SU-DHL-6 (cell line): ENCODE measurements at regions not wholly inside any gene's neighbourhood (a gene's known extent, or its start where the extent isn't known, plus 50 kb on each side); places are given as distances from the start of the nearest gene placed in this dataset.

Experiments used
- H2AFZ ChIP-seq: fragments of 200-600 bp; sonication (generic); 2 replicates; pipeline ENCODE4 v1.6.1; 2014; ENCODE audit warnings: low read depth, mild to moderate bottlenecking, moderate library complexity, mixed read lengths, antibody characterized with exemption, low read length; ENCODE audit not compliant: severe bottlenecking
- H3F3A ChIP-seq: fragments of 200-600 bp; shearing (Covaris generic); 2 replicates; pipeline ENCODE4 v1.6.0; 2016; ENCODE audit warnings: antibody characterized with exemption, mild to moderate bottlenecking; ENCODE audit not compliant: insufficient read depth
- H3K27ac ChIP-seq: fragments of 200-600 bp; sonication (generic); 2 replicates; pipeline ENCODE4 v1.5.1; 2016; ENCODE audit warnings: low read depth, mild to moderate bottlenecking, low read length, moderate library complexity, mixed read lengths
- H3K27me3 ChIP-seq: fragments of 200-600 bp; sonication (generic), shearing (Covaris generic); 2 replicates; pipeline ENCODE4 v1.6.0; 2014; ENCODE audit warnings: mild to moderate bottlenecking, low read length
- H3K36me3 ChIP-seq: fragments of 200-600 bp; sonication (generic); 2 replicates; pipeline ENCODE4 v1.6.1; 2014; ENCODE audit warnings: mild to moderate bottlenecking, low read length, mixed read lengths
- H3K4me2 ChIP-seq: fragments of 300-600, 200-600 bp; shearing (Covaris generic), sonication (generic); 2 replicates; pipeline ENCODE4 v1.6.0; 2014; ENCODE audit warnings: low read length, low read depth, mild to moderate bottlenecking; ENCODE audit not compliant: poor library complexity, severe bottlenecking
- H3K4me3 ChIP-seq: fragments of 200-600 bp; sonication (generic); 2 replicates; pipeline ENCODE4 v1.5.1; 2014; ENCODE audit warnings: antibody characterized with exemption, low read length, mild to moderate bottlenecking, mixed read lengths; ENCODE audit not compliant: insufficient read depth, poor library complexity, severe bottlenecking
- H3K79me2 ChIP-seq: fragments of 200-600 bp; sonication (generic); 2 replicates; pipeline ENCODE4 v1.6.1; 2014; ENCODE audit warnings: mild to moderate bottlenecking, low read length, moderate library complexity; ENCODE audit not compliant: insufficient read depth
- H3K9ac ChIP-seq: fragments of 200-600 bp; sonication (generic); 2 replicates; pipeline ENCODE4 v1.7.0; 2014; ENCODE audit warnings: mild to moderate bottlenecking, low read length
- H3K9me2 ChIP-seq: fragments of 200-600 bp; sonication (generic); replicated peaks from 2 replicates; pipeline ENCODE4 v1.6.1; 2014; ENCODE audit warnings: low read length; ENCODE audit not compliant: insufficient read depth
- H3K9me3 ChIP-seq: fragments of 200-600 bp; sonication (generic); 2 replicates; pipeline ENCODE4 v1.6.1; 2014; ENCODE audit warnings: low read length, mixed read lengths; ENCODE audit not compliant: insufficient read depth
- H4K20me1 ChIP-seq: fragments of 200-600 bp; sonication (generic); 2 replicates; pipeline ENCODE4 v1.6.1; 2014; ENCODE audit warnings: low read depth, mild to moderate bottlenecking, antibody characterized with exemption, low read length, moderate library complexity, mixed read lengths
- EZH2phosphoT487 ChIP-seq: fragments of 200-600 bp; sonication (generic), shearing (Covaris generic); conservative IDR thresholded peaks from 2 replicates; pipeline ENCODE4 v1.6.1; 2018; ENCODE audit warnings: mild to moderate bottlenecking, antibody characterized with exemption, low read length, moderate library complexity, mixed read lengths
- TF ChIP-seq, protein P1 (sequence below): fragments of 200-600 bp; sonication (generic); IDR thresholded peaks from one replicate; pipeline ENCODE4 v1.5.1; 2017; ENCODE audit warnings: antibody characterized with exemption, mild to moderate bottlenecking, low read length, moderate library complexity; ENCODE audit not compliant: insufficient read depth, poor library complexity, severe bottlenecking

DNA sequence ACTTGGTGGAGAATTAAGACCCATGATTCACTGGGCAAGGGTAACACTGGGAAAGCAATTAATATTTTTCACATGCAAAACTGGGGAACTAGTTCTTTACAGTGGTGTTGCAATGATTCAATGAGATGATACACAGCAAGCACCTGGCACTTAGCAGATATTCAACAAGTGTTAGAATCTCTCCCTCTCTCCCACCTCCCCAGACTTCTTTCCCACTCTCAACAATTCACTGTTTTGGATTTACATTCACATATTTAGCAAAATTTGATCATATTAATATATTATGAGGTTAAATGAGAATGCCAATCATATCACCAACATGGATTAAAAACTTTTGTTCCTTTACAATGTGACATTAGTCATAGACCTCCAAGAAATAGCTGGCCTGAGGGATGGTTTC is 223.1 kb upstream of the GRIP1 start:
- Histone ChIP-seq H4K20me1 (no peaks in the 10 kb centered on the region), H3K79me2 (no peaks in the 10 kb centered on the region), H3F3A (no peaks in the 10 kb centered on the region; the same call in 1 of the 2 replicates), H3K27ac (0 out of 2 replicates have a peak overlapping the region, but pooled peaks have one; percentile 53), H3K4me2 (no peak overlapping the region), H3K9me2 (no peaks in the 10 kb centered on the region), H2AFZ (no peak overlapping the region), H3K9me3 (no peaks in the 10 kb centered on the region), H3K9ac (no peak overlapping the region), H3K27me3 (no peaks in the 10 kb centered on the region), H3K4me3 (no peak overlapping the region), H3K36me3 (no peaks in the 10 kb centered on the region)
- TF ChIP-seq EZH2phosphoT487: no peak
- TF ChIP-seq, protein P1, sequence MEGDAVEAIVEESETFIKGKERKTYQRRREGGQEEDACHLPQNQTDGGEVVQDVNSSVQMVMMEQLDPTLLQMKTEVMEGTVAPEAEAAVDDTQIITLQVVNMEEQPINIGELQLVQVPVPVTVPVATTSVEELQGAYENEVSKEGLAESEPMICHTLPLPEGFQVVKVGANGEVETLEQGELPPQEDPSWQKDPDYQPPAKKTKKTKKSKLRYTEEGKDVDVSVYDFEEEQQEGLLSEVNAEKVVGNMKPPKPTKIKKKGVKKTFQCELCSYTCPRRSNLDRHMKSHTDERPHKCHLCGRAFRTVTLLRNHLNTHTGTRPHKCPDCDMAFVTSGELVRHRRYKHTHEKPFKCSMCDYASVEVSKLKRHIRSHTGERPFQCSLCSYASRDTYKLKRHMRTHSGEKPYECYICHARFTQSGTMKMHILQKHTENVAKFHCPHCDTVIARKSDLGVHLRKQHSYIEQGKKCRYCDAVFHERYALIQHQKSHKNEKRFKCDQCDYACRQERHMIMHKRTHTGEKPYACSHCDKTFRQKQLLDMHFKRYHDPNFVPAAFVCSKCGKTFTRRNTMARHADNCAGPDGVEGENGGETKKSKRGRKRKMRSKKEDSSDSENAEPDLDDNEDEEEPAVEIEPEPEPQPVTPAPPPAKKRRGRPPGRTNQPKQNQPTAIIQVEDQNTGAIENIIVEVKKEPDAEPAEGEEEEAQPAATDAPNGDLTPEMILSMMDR: no peak

DNA sequence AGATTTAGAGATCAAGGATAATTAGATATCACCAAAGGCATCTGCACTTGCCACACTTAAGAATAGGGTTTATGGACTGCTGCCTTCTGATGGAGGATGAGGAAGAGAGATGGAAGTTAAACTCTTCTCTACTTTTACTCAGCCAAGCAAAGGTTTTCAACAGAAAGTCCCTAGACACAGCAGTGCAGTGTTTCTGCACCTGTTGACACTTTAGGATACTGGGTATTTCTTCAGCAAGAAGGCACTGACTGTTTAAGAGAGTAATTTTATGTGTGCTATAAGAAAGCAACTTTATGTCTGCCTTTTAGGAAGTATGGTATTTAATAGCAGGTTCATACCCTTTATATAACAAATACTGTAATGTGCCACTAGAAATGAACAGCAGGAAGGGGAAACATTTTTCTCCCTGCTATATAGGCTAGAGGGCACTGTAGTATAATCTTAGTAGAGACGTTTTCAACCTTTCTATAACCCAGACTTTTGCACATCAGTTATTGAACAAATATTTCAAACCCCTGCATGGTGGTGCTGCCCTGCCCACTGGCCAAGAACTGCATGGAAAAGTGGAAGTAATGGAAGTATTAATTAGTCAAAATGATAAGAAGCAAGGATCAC is 225.0 kb upstream of the GRIP1 start:
- Histone ChIP-seq H3K27ac (no peak overlapping the region), H3K36me3 (no peaks in the 10 kb centered on the region), H3K4me3 (no peak overlapping the region), H3K9ac (no peak overlapping the region), H3K9me3 (no peaks in the 10 kb centered on the region), H3F3A (no peaks in the 10 kb centered on the region; the same call in 1 of the 2 replicates), H3K27me3 (no peaks in the 10 kb centered on the region), H4K20me1 (no peaks in the 10 kb centered on the region), H3K4me2 (no peak overlapping the region), H3K79me2 (no peaks in the 10 kb centered on the region), H2AFZ (no peak overlapping the region), H3K9me2 (no peaks in the 10 kb centered on the region)
- TF ChIP-seq, protein P1: no peak
- no peak for TF ChIP-seq EZH2phosphoT487

- Histone ChIP-seq H2AFZ (no peak overlapping the region), H3K9me2 (no peaks in the 10 kb centered on the region), H3K79me2 (no peaks in the 10 kb centered on the region), H3K27ac (no peak overlapping the region), H3F3A (no peaks in the 10 kb centered on the region; the same call in 1 of the 2 replicates), H3K27me3 (no peaks in the 10 kb centered on the region), H3K4me2 (no peak overlapping the region), H3K9me3 (no peaks in the 10 kb centered on the region), H4K20me1 (no peaks in the 10 kb centered on the region), H3K36me3 (no peaks in the 10 kb centered on the region), H3K4me3 (no peak overlapping the region), H3K9ac (no peak overlapping the region)
- TF ChIP-seq EZH2phosphoT487: no peak
- TF ChIP-seq, protein P1: no peak
Observed at GRCh38 chr12:66905201-66905600, 226.3 kb upstream of the GRIP1 start.
